GM12892 (cell line): ENCODE measurements at regions not wholly inside any gene's neighbourhood (a gene's known extent, or its start where the extent isn't known, plus 50 kb on each side); places are given as distances from the start of the nearest gene placed in this dataset.

Source experiments
- POLR2A ChIP-seq: IDR thresholded peaks from 2 replicates; pipeline ENCODE4 v1.6.1; 2011; ENCODE audit warnings: low read depth, low read length, control low read depth
- POLR2AphosphoS5 ChIP-seq: IDR thresholded peaks from 2 replicates; pipeline ENCODE4 v1.6.1; 2011; ENCODE audit warnings: low read depth, low read length, control low read depth
- TAF1 ChIP-seq: IDR thresholded peaks from 2 replicates; pipeline ENCODE4 v1.6.1; 2011; ENCODE audit warnings: low read depth, mild to moderate bottlenecking, control low read depth, low read length, borderline replicate concordance

GRCh38 chr1:38651669-38652068 lies 207.9 kb downstream of the RRAGC start:
- TF ChIP-seq POLR2A (no peak), POLR2AphosphoS5 (no peak), TAF1 (no peak)
